GM21515 (cell line): ENCODE measurements at regions not wholly inside any gene's neighbourhood (a gene's known extent, or its start where the extent isn't known, plus 50 kb on each side); places are given as distances from the start of the nearest gene placed in this dataset.

Experiments
- ATAC-seq: cut with Tn5 transposase; IDR thresholded peaks from one replicate; pipeline ENCODE4 v1.9.1; 2021; ENCODE audit not compliant: unreplicated experiment

DNA sequence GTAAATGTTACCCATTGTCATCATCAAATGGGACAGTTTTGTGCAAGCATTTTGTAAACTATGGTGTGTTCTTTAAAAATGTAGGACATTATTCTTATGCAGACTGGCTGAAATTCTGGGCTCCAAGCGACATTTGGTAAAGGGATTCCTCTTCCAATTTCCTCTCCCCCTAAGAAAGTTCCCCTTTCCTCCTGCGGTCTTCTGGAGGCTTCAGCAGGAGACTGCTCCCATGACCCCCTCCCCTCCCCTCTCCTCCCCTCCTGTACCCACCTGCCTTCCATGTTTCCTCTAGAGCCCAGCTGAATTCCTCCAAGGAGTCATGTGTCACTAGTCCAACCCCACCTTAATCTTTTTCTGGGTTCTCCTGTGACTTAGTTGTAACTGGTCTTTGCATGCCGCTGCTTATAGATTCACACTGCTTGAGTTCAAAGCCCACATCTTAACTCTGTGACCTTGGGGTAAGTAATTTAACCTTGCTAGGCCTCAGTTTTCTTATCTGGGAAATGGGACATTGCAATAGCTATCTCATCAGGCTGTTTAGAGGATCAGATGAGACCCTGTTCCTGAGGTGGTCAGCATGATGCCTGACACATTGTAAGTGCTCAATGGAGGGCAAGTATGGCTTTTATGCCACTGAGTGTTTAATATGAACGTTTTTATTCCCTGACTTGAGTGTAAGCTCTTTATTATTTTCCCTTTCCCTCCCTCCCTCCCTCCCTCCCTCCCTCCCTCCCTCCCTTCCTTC, 69.9 kb upstream of the WDR26 start:
- no peak for ATAC-seq

DNA sequence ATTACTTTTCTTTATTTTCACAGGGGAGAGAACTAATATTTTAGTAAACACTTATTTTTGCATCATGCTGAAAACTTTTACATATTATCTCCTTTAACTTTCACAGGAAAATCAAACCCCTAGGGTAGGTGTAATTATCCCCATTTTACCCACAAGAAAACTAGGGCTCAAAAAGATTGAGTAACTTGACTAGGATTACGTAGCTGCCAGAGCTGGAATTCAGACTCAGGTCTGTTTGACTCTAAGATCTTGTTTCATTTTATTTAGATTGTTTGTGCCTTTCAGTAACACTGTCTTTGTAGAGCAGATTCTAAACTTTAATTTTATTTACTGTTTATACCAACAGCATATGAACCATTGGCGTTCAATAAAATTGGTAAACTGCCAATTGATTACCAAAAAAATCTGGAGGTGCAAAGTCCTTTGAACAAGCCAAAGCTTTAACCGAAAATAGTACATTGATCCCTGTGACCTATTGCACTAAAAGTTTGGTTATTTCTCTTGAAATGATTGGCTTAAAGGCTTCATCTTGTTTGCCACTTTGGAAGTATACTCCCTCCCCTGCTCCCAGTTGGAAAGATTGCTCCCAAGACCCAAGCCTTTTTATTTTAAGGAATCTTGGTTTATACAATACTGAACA, 71.0 kb upstream of the WDR26 start:
- no peak for ATAC-seq

DNA sequence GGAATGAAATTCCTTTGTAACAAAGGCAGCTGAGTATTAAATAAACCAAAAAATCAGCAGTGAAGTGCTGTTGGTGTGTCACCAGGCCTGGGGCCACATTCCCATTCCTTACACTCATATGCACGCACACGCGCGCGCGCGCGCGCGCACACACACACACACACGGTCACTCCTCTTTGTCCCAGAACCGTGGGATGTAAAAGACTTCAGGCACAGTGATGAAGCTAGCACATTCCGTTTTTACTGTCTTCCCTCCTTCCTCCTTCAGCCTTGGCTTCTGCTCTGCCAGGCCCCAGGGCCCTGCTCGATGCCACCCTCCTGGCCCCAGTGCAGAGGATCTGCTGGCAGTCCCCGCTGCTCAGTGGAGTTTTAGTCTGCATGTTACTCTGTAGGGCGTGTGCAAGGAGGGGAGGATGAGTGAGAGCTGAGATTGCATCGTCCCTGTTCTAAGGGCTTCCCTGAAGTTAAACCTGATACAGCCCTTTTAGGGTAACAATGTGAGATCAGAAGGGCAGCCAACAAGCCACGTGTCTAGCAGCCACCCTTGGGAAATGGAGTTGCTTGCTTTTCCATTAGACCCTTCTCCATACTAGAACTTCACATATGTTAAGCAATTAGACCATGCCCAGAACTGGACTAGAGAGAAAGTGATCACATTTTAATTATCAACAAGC, 71.7 kb upstream of the WDR26 start:
- no peak for ATAC-seq

DNA sequence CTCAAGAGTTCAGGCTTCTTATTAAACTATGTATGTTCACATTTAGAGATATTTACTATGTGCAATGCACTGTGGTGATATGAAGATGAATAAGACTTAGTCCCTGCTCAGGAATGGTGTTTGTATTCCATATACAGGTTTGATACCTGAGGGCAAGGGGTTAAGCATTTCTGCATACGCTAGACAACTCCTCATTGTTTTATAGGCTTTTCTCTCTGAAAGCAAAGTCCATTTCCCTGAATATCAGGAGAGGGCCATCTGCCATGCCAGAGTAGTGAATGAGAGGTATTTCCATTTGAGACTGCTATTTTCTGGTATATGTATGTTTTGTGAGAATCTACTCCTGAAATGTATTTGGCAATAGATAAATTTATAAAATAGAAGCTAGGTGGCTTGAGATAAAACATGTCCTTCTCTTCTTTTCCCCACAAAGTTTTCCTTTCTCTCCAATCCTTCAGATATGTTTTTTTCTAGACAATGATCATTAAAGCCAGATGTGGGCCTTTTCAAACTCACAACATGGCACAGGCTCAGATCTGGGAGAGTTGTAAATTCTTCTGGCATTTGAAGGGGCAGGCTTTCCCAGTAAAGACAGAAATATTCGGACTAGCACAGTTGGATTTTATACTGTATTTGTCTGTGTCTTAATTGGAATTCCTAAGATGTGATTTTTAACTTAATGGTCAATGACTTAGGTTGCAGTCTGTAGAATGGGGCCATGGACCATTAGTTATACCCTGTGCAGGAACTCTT, 73.3 kb upstream of the WDR26 start:
- no peak for ATAC-seq

- no peak for ATAC-seq
These were observed 75.3 kb upstream of the WDR26 start for GRCh38 chr1:224509907-224510306.

DNA sequence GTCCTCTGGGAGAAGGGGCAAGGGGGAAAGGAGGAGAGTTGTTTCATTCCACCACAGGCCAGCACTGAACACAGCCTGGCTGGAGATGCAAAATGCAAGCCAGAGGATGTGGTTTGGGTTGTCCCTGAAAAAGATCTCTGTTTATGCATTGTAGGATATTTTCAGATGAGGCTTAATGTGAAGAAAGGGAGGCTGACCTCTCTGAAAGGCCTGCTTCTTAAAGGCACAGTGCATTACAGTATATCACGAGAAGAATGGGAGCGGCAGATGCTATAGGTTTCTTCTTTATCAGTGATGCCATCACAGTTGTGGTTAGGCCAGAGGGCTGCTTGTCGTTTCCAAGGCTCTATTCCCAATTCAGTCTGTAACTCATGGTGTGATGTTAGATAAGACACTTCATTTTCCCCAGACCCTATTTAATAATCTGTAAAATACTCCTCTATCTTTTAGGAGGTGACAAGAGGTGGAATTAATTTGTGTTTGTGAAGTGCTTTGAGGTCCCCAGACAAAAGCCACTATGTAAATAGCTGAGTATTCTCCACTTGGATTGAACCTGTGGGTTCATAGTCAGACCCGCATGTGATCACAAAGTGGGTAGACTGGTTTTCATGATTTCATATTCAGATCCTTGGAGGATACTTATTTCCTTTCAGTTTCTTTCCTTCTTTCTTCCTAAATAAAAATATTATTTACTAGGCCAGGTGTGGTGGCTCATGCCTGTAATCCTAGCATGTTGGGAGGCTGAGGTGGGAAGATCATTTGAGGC, 76.5 kb upstream of the WDR26 start:
- no peak for ATAC-seq

- ATAC-seq: no peak
These were observed 78.1 kb upstream of the WDR26 start for GRCh38 chr1:224512600-224513151.

- ATAC-seq: no peak
These were observed 78.8 kb upstream of the WDR26 start for GRCh38 chr1:224513383-224513782.

GRCh38 chr1:224513787-224514209, 79.2 kb upstream of the WDR26 start:
- peak; percentile 96 for ATAC-seq

GRCh38 chr1:224517171-224517570, 82.6 kb upstream of the WDR26 start:
- no peak for ATAC-seq

DNA sequence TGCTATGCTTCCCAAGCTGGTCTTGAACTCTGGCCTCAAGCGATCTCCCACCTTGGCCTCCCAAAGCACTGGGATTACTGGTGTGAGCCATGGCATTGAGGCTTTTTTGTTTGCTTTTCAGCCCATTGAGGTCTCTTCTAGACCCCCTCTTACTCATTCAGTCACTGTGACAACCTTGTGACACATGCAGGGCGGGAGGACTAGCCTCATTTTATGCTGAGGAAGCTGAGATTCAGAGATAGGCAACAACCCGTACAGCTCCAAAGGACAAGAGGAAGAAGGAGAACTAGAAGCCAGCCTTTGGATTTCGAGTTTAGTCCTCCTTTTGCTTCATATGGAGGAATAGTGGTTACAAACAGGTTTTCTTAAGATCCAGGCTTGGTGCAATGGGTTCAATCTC, 83.9 kb upstream of the WDR26 start:
- no peak for ATAC-seq

DNA sequence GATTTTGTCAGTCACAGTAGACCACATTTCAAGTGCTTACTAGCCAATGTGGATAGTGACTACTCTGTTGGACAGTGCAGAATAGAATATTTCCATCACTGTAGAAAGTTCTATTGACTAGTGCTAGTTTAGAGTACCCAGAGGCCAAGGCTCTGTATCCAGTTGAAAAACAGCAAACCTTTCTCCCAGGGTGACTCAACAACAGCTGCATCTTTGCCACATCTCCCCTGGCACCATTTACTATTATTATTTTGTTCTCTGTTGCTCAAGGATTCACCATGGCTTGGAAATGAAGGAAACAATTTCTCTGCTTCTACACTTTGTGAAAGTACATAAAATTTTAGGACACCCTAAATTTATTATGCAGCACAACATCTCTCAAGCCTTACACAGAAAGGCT, 85.3 kb upstream of the WDR26 start:
- no peak for ATAC-seq

GRCh38 chr1:224520808-224521207, 86.2 kb upstream of the WDR26 start:
- ATAC-seq: no peak

DNA sequence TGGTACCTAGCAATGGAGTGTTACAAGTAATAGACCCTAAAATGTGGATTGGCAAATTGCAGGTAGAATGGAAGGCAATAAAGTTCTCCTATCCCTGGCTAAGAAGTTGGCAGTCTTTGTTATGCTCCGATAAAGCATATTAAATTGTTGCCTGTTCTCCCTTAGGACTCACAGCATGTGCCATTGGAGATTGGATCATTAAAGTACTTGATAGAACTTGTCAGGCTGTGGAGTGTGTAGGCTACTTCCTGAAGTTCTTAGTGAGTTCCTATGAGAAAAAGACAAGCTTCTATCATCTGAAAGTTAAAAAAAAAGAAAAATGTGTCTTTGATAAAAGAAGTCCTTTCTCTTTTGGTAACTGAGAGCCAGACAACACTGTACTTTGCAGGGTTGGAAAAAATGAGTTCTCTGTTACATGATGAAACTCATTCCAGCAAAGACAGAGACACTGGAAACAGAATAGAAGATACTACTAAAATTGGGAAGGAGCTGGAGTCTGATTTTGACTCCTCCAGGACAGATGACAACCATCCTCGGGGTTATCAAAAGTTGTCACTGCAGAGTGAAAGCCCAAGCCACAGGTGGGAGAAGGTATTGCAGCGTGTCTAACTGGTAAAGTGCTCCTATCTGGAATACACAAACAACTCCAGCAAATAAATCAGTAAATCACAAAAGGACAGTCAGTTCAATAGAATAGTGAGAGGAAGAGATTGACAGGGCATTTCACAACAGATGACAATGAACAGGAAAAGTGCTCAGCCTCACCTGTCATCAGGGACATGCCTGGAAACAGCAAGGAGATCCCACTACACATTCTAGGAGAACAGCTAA, 87.5 kb upstream of the WDR26 start:
- no peak for ATAC-seq

DNA sequence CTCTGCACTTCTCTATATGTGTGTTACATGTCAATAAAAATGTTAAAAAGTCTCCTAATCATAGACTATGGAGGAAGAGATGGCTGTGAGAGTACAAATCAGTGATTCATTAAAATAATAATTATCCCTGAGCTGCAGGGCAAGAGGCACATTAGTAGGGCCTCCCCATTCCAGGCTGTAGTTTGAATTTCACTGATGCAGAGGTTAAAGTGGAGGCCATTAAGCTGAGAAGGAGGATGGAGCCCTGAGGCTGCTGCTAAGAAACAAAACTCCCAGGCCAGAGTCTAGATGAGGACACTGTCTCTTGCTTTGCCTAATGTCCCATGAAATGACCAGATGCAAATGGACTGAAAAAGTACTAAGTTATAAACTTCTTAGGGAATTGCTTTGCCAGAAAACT, 89.1 kb upstream of the WDR26 start:
- ATAC-seq: no peak

GRCh38 chr1:224524679-224525078, 90.1 kb upstream of the WDR26 start:
- no peak for ATAC-seq

GRCh38 chr1:224525411-224526040, 90.6 kb upstream of the CNIH3 start:
- no peak for ATAC-seq

DNA sequence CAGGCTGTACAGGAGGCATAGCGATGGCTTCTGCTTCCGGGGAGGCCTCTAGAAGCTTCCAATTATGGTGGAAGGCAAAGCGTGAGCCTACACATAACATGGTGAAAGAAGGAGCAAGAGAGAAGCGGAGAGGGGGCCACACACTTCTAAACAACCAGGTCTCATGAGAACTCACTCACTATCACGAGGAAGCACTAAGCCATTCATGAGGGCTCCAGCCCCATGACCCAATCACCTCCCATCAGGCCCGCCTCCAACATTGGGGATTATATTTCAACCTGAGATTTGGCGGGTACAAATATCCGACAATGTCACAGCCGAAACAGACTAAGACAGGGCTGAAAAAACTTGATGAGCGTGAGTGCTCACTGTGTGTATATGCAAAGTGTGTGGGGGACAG, 89.3 kb upstream of the CNIH3 start:
- no peak for ATAC-seq

- ATAC-seq: no peak
These were observed 87.2 kb upstream of the CNIH3 start for GRCh38 chr1:224528900-224529299.
